Activated CD4-positive, alpha-beta T cell treated with anti-CD3 and anti-CD28 coated beads, Interleukin-2, amount 10 ng/mL, durations not matched to agents 24 days and 14 days (primary cell): ENCODE measurements at regions not wholly inside any gene's neighbourhood (a gene's known extent, or its start where the extent isn't known, plus 50 kb on each side); places are given as distances from the start of the nearest gene placed in this dataset.

Source experiments
- DNase-seq: peaks from one replicate; pipeline ENCODE4 v3.0.0; 2022
- H3K27ac Mint-ChIP-seq: one replicate; pipeline ENCODE4 v1.8.0; 2022; ENCODE audit warnings: mild to moderate bottlenecking, mixed read lengths
- H3K27me3 Mint-ChIP-seq: one replicate; pipeline ENCODE4 v1.8.0; 2022; ENCODE audit warnings: mixed read lengths
- H3K36me3 Mint-ChIP-seq: one replicate; pipeline ENCODE4 v1.8.0; 2022; ENCODE audit warnings: low read depth, mild to moderate bottlenecking, mixed read lengths
- H3K4me1 Mint-ChIP-seq: one replicate; pipeline ENCODE4 v1.8.0; 2021; ENCODE audit warnings: mixed read lengths
- H3K4me3 Mint-ChIP-seq: one replicate; pipeline ENCODE4 v1.8.0; 2022; ENCODE audit warnings: mild to moderate bottlenecking, moderate library complexity, mixed read lengths
- H3K9me3 Mint-ChIP-seq: one replicate; pipeline ENCODE4 v1.8.0; 2021; ENCODE audit warnings: mixed read lengths
- intact Hi-C: fragments of 100-400 bp; cut with micrococcal nuclease; formaldehyde crosslinking; loops from one replicate; pipeline ENCODE4 v1.15.1; 2023

- Mint-ChIP-seq H3K27ac (no peak overlapping the region), H3K27me3 (no peaks in the 10 kb centered on the region), H3K4me3 (no peak overlapping the region), H3K9me3 (no peaks in the 10 kb centered on the region), H3K36me3 (no peaks in the 10 kb centered on the region), H3K4me1 (no peaks in the 10 kb centered on the region)
- DNase-seq, result no peak
- intact Hi-C loops, result no loop called here
Observed at GRCh38 chr2:21559351-21559750, 435.6 kb downstream of the TDRD15 start.

- no peaks in the 10 kb centered on the region for H3K36me3 Mint-ChIP-seq
- intact Hi-C loops, result no loop called here
- no peak overlapping the region for H3K4me3 Mint-ChIP-seq
- no peaks in the 10 kb centered on the region for H3K27me3 Mint-ChIP-seq
- H3K9me3 Mint-ChIP-seq, result no peaks in the 10 kb centered on the region
- DNase-seq, result no peak
- H3K4me1 Mint-ChIP-seq, result no peaks in the 10 kb centered on the region
- H3K27ac Mint-ChIP-seq, result no peak overlapping the region
Observed at GRCh38 chr2:21561965-21562364, 438.2 kb downstream of the TDRD15 start.

DNA sequence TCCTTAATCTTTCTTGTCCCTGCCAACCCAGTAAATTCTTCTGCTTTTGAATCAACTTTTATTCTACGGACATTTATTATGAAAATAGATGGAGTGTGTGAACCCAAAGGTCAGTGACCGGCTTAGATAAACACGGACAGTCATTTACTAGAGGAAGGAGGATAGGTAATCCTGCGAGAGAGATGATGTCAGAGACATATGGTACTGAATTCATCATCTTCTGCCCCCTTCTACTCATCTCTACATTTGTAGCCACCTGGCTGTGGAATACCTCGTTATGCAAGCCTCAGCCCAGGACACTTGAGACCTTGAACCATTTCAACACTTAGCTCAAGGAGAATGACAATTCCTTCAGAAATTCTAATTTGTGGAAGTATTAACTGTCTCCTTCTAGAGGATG is 443.6 kb downstream of the TDRD15 start:
- Mint-ChIP-seq H3K27me3 (no peaks in the 10 kb centered on the region), H3K27ac (no peak overlapping the region), H3K36me3 (no peaks in the 10 kb centered on the region), H3K9me3 (no peaks in the 10 kb centered on the region), H3K4me1 (no peaks in the 10 kb centered on the region), H3K4me3 (no peak overlapping the region)
- intact Hi-C loops, result no loop called here
- DNase-seq, result no peak

GRCh38 chr2:21571686-21572085 is 447.9 kb downstream of the TDRD15 start:
- intact Hi-C loops, result no loop called here
- Mint-ChIP-seq H3K27me3 (no peaks in the 10 kb centered on the region), H3K36me3 (no peaks in the 10 kb centered on the region), H3K4me1 (no peaks in the 10 kb centered on the region), H3K4me3 (no peak overlapping the region), H3K9me3 (peaks cover 3% of the 10 kb centered on the region), H3K27ac (no peak overlapping the region)
- no peak for DNase-seq

DNA sequence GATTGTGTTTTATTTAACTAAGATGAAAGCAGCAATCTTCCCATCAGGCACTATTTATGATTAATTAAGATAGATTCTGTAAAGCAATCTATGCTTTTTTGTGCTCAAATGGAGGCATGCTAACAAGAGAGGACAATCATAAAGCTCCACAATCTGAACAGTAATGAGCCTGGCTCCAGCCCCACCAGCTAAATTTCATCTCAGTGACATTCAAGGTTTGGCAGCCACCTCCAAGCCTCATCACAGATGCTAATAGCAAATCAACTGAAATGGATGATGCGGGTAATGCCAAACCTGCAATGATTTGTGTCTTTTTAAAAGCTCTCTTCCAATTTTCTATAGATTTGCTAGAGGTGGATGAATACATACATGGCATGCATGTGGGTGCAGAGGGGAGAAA is 456.6 kb downstream of the TDRD15 start:
- Mint-ChIP-seq H3K4me3 (no peak overlapping the region), H3K4me1 (no peaks in the 10 kb centered on the region), H3K36me3 (no peaks in the 10 kb centered on the region), H3K9me3 (peaks cover 7% of the 10 kb centered on the region), H3K27ac (no peak overlapping the region), H3K27me3 (no peaks in the 10 kb centered on the region)
- DNase-seq, result no peak
- intact Hi-C loops, result no loop called here

DNA sequence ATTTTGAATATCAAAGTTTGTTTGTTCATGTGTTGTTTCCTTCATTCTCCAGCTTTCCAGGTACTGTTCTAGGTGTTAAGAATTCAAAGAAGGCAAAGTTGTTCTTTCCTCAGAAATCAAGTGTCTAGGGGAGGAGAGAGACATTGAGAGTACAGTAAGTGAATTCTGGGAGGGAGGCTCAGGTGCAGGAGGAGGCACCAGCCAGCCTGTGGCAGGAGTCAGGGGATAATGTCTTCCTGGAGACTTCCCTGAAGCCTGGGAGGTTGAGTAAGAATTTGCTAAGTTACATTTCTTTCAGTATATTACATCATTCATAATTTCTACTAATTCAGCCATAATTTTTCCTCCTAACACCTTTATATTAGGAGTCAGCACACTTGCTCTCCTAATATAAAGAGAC is 462.1 kb downstream of the TDRD15 start:
- intact Hi-C loops, result no loop called here
- Mint-ChIP-seq H3K36me3 (no peaks in the 10 kb centered on the region), H3K27ac (no peak overlapping the region), H3K4me1 (no peaks in the 10 kb centered on the region), H3K27me3 (no peaks in the 10 kb centered on the region), H3K4me3 (no peak overlapping the region), H3K9me3 (peaks cover 3% of the 10 kb centered on the region)
- DNase-seq, result no peak

DNA sequence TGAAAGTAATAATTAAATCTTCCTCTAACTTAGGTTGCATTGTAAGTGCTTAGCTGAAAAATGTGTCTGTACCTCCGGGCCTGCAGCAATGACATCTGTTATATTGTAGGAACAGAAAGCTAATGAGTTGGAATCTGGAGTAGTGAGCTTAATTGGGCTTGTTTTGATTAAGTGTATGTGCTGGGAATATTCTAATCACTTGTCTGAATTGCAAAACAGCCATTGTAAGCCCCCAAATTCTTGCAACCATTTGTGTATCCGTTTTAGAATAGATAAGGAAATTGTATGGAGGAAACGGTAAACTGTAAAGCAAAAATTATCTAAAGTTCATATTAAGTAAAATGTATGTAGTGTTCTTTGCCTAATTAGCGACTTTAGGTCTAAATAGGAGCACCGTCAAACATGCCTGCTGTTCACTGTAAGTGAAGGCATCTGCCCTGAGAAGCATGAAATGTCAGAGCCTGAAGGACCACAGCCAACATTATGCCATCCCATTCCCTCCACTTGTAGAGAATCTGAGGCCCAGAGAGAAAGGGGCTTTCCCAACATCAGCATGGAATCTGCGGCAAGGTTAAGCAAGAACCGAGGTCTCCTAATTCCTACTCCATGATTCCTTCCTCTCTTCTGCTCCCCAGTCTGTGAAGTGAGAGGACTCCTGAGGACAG is 466.4 kb downstream of the TDRD15 start:
- H3K27me3 Mint-ChIP-seq, result no peaks in the 10 kb centered on the region
- DNase-seq, result no peak
- no peak overlapping the region for H3K27ac Mint-ChIP-seq
- H3K4me1 Mint-ChIP-seq, result no peaks in the 10 kb centered on the region
- peaks cover 9% of the 10 kb centered on the region for H3K9me3 Mint-ChIP-seq
- intact Hi-C loops, result no loop called here
- H3K4me3 Mint-ChIP-seq, result no peak overlapping the region
- H3K36me3 Mint-ChIP-seq, result no peaks in the 10 kb centered on the region

- intact Hi-C loops, result no loop called here
- Mint-ChIP-seq H3K36me3 (no peaks in the 10 kb centered on the region), H3K27me3 (no peaks in the 10 kb centered on the region), H3K4me3 (no peak overlapping the region), H3K4me1 (no peaks in the 10 kb centered on the region), H3K27ac (no peak overlapping the region), H3K9me3 (peaks cover 12% of the 10 kb centered on the region)
- DNase-seq, result no peak
Observed at GRCh38 chr2:21591926-21592325, 468.2 kb downstream of the TDRD15 start.

DNA sequence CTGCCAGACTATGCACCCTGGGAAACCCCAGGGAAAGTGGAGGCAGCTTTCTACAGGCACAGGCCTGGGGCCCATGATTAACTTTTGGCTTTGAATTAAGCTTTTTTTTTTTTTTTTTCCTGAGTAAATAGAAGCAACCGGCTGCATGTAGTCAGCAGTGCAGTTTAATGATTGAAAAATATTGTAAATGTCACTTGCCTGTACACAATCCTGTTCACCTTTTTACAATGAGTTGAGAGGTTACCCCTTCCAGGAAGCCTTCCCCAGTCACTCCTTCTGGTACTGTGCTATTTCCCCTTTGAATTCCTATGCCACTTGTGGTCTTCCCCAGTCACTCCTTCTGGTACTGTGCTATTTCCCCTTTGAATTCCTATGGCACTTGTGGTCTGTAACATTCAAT is 475.6 kb downstream of the TDRD15 start:
- intact Hi-C loops, result no loop called here
- Mint-ChIP-seq H3K36me3 (no peaks in the 10 kb centered on the region), H3K9me3 (peaks cover 8% of the 10 kb centered on the region), H3K4me1 (no peaks in the 10 kb centered on the region), H3K27me3 (no peaks in the 10 kb centered on the region), H3K27ac (no peak overlapping the region), H3K4me3 (no peak overlapping the region)
- no peak for DNase-seq

DNA sequence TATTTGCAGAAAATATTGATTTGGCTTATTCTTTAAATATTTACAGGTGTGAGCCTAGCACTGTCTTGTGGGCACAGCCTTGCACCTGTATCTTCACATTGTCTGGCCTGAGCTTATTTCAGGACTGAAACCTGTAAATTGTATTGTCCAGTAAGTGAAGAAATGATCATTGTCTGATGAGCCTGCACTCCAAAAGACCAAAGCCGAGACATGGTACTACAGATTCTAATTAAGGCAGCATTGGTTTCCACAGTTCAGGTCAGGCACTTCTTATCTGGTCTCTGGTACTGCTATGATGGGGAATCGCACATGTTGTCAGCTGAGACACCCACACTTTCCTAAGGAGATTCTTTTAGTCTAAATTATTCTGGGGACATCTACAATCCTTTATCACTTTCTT is 479.0 kb downstream of the TDRD15 start:
- Mint-ChIP-seq H3K4me1 (no peaks in the 10 kb centered on the region), H3K4me3 (no peak overlapping the region), H3K27ac (no peak overlapping the region), H3K9me3 (peaks cover 4% of the 10 kb centered on the region), H3K36me3 (no peaks in the 10 kb centered on the region), H3K27me3 (no peaks in the 10 kb centered on the region)
- DNase-seq, result no peak
- intact Hi-C loops, result no loop called here

DNA sequence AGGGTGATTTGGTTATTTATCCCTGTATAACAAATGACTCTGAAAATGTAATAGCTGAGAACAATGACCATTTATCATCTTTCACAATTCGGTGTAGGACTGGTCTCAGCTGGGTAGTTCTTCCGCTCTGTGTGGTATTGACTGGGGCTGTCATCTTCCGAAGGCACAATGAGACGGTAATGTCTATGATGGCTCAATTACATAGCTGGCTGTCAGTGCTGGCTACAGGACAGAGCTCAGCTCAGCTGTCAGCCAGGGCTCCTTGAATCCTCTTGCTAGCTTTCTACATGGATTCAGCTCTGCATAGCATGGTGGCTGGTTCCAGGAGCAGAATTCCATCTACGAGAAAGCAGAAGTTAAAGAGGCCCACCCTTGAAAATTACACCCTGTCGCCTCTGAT is 483.8 kb downstream of the TDRD15 start:
- intact Hi-C loops, result no loop called here
- peaks cover 7% of the 10 kb centered on the region for H3K9me3 Mint-ChIP-seq
- no peak overlapping the region for H3K4me3 Mint-ChIP-seq
- H3K36me3 Mint-ChIP-seq, result no peaks in the 10 kb centered on the region
- H3K27me3 Mint-ChIP-seq, result no peaks in the 10 kb centered on the region
- no peak overlapping the region for H3K27ac Mint-ChIP-seq
- no peak for DNase-seq
- H3K4me1 Mint-ChIP-seq, result no peaks in the 10 kb centered on the region

DNA sequence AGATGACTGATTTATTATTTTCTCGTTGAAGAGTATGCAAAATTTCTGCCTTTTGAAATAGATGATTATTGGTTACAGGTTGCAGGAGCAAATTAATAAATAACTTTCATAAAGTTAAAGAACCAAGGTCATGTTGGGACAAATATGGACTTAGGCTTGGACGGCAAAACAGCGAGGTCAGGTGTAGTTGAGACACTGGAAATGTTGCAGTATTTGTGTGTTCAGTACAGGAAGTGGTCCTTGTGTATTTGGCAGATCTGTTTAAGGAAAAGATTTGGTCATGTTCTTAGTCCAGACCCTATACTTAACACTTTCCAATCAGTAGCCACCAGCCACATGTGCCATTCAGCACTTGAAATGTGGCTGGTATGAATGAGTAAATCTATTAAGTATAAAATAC is 486.5 kb downstream of the TDRD15 start:
- H3K27ac Mint-ChIP-seq, result no peak overlapping the region
- no peaks in the 10 kb centered on the region for H3K27me3 Mint-ChIP-seq
- peaks cover 7% of the 10 kb centered on the region for H3K9me3 Mint-ChIP-seq
- H3K4me1 Mint-ChIP-seq, result no peaks in the 10 kb centered on the region
- H3K36me3 Mint-ChIP-seq, result no peaks in the 10 kb centered on the region
- DNase-seq, result no peak
- intact Hi-C loops, result no loop called here
- H3K4me3 Mint-ChIP-seq, result no peak overlapping the region

- Mint-ChIP-seq H3K27ac (no peak overlapping the region), H3K4me1 (no peaks in the 10 kb centered on the region), H3K4me3 (no peak overlapping the region), H3K36me3 (no peaks in the 10 kb centered on the region), H3K27me3 (no peaks in the 10 kb centered on the region), H3K9me3 (no peaks in the 10 kb centered on the region)
- DNase-seq, result no peak
- intact Hi-C loops, result no loop called here
Observed at GRCh38 chr2:21617885-21618434, 494.2 kb downstream of the TDRD15 start.

DNA sequence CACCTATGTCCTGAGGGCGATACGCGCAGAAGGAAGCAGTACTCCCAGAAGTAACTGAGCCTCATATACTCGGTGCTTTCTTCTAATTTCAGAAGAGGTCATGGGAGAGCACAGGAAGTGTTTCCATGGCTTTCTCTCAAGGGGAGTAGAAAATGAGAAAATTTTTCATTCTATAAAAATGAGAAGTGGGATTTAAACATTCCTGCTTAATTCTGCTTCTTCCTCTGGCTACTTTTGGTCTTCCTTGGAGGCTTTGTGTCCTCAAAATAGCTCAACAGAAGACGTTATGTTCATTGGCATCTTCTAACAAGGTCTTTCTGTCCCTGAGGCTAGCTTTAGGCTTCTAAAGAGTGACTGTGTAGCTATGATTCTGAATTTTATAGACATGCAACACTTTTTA is 497.0 kb downstream of the TDRD15 start:
- Mint-ChIP-seq H3K27ac (no peak overlapping the region), H3K9me3 (peaks cover 3% of the 10 kb centered on the region), H3K36me3 (no peaks in the 10 kb centered on the region), H3K4me1 (no peaks in the 10 kb centered on the region), H3K27me3 (no peaks in the 10 kb centered on the region), H3K4me3 (no peak overlapping the region)
- intact Hi-C loops, result no loop called here
- DNase-seq, result no peak

DNA sequence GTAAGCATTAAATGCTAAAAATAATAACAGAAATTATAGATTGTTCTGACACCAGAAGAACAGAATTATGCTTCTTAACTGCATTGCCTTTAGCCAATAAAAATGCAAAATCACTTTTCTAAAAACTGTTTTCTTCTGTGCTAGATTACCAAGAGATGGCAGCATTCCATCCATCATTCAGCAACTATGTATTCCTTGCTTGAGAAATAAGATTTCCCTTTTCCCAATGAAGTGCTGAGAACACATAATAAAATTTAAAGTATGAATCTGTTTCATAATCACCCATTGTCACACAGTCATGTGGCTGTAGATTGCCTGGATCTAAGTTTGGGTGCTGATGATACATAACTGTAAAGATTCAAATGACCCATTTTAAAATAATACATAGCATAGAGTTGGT is 504.2 kb downstream of the TDRD15 start:
- no peak overlapping the region for H3K27ac Mint-ChIP-seq
- intact Hi-C loops, result no loop called here
- no peaks in the 10 kb centered on the region for H3K4me1 Mint-ChIP-seq
- no peaks in the 10 kb centered on the region for H3K27me3 Mint-ChIP-seq
- H3K36me3 Mint-ChIP-seq, result no peaks in the 10 kb centered on the region
- H3K4me3 Mint-ChIP-seq, result no peak overlapping the region
- DNase-seq, result no peak
- H3K9me3 Mint-ChIP-seq, result peaks cover 3% of the 10 kb centered on the region
